ENCODE measurements at regions not wholly inside any gene's neighbourhood (a gene's known extent, or its start where the extent isn't known, plus 50 kb on each side); places are given as distances from the start of the nearest gene placed in this dataset.
A peak's percentile ranks its signal among the peaks of the same experiment; 100 is the strongest.

GRCh38 chr6:22059126-22059525 lies 237.7 kb downstream of the PRL start:
- H3K4me2 ChIP-seq (ENCODE audit: insufficient read depth, insufficient read length, low read length), result no peak overlapping the region
- Mint-ChIP-seq H3K27me3 (ENCODE audit: low read depth) (no peaks in the 10 kb centered on the region), H3K4me3 (no peak overlapping the region), H3K27ac (peak overlapping the region in 2 of 3 experiments; percentile 18 to 23; a peak in 4 of 7 replicates), H3K4me1 (peaks cover 7 to 16% of the 10 kb centered on the region in 2 experiments), H3K36me3 (ENCODE audit: insufficient read depth in 1 of 3, low read depth in 3 of 3) (peaks cover 48 to 54% (median 51%) of the 10 kb centered on the region in 3 experiments), H3K9me3 (peaks cover 3 to 5% of the 10 kb centered on the region in 2 experiments; a peak in 3 of 5 replicates)
- H4K5ac ChIP-seq (ENCODE audit: insufficient read length, low read depth, low read length), result no peak overlapping the region
- no peaks in the 10 kb centered on the region for H3K23me2 ChIP-seq (ENCODE audit: insufficient read length, low read depth, low read length, poor library complexity, severe bottlenecking)
- no peak overlapping the region for H3K27ac ChIP-seq (ENCODE audit: insufficient read length, low read depth, low read length)
- H3K79me1 ChIP-seq (ENCODE audit: insufficient read depth, low read depth, low read length, poor library complexity, severe bottlenecking), result no peaks in the 10 kb centered on the region
- H3K56ac ChIP-seq (ENCODE audit: insufficient read length, low read depth, low read length), result no peak overlapping the region
- H3K79me2 ChIP-seq (ENCODE audit: insufficient read depth, low read length), result no peaks in the 10 kb centered on the region
- no peak overlapping the region for H3K23ac ChIP-seq (ENCODE audit: insufficient read length, low read depth, low read length)
- H2AK5ac ChIP-seq (ENCODE audit: insufficient read length, low read length), result no peak overlapping the region
- no peak for DNase-seq
- TF ChIP-seq CTCF (conservative IDR thresholded peaks at IDR 0.05), result no peak
- no peak overlapping the region for H2BK5ac ChIP-seq (ENCODE audit: insufficient read length, low read length)
- H2AFZ ChIP-seq (ENCODE audit: low read length), result no peak overlapping the region
- no peak overlapping the region for H4K91ac ChIP-seq (ENCODE audit: insufficient read length, low read depth, low read length)
- no peak overlapping the region for H3K14ac ChIP-seq (ENCODE audit: insufficient read depth, low read length)
- no peaks in the 10 kb centered on the region for H4K20me1 ChIP-seq (ENCODE audit: control insufficient read depth, insufficient read depth, insufficient read length)
- no peak overlapping the region for H3K9ac ChIP-seq (ENCODE audit: extremely low read depth, insufficient read length, low read length)
- H2BK20ac ChIP-seq (ENCODE audit: low read depth, low read length, poor library complexity, severe bottlenecking), result no peak overlapping the region
- no peak overlapping the region for H2BK120ac ChIP-seq (ENCODE audit: low read depth, low read length, poor library complexity, severe bottlenecking)
- WGBS (ENCODE audit: extremely low coverage, insufficient read length, low lambda C conversion rate), result no CpG with 5 or more reads among the region's 3 CpGs
- H3K4me1 ChIP-seq (ENCODE audit: insufficient read depth, low read length), result no peaks in the 10 kb centered on the region
- H3T11ph ChIP-seq (ENCODE audit: low read length), result no peak overlapping the region
- no peak overlapping the region for H3K4ac ChIP-seq (ENCODE audit: low read depth, low read length)
- H2BK15ac ChIP-seq (ENCODE audit: low read depth, low read length), result no peak overlapping the region
- H3K27me3 ChIP-seq (ENCODE audit: insufficient read depth, low read length), result no peaks in the 10 kb centered on the region
- no peaks in the 10 kb centered on the region for H3K9me3 ChIP-seq (ENCODE audit: control insufficient read depth, low read depth, low read length)
- no peak overlapping the region for H3K18ac ChIP-seq (ENCODE audit: insufficient read length, low read depth, low read length)
- no peak overlapping the region for H2BK12ac ChIP-seq (ENCODE audit: insufficient read length, low read depth, low read length)
- H4K8ac ChIP-seq (replicated peaks; ENCODE audit: insufficient read length, low read depth, low read length), result no peak overlapping the region
